ENCODE measurements at regions not wholly inside any gene's neighbourhood (a gene's known extent, or its start where the extent isn't known, plus 50 kb on each side); places are given as distances from the start of the nearest gene placed in this dataset.
"Not testable (repeated sequence)": the region's sequence is repeated elsewhere in the genome, so short reads cannot be mapped to it uniquely, and the experiment has no call there.

- DNase-seq (ENCODE audit: low read depth in 2 of 3, low spot score in 1 of 3), result no peak
Observed at GRCh38 chr7:93830141-93830925, 60.2 kb downstream of the TFPI2 start.

DNA sequence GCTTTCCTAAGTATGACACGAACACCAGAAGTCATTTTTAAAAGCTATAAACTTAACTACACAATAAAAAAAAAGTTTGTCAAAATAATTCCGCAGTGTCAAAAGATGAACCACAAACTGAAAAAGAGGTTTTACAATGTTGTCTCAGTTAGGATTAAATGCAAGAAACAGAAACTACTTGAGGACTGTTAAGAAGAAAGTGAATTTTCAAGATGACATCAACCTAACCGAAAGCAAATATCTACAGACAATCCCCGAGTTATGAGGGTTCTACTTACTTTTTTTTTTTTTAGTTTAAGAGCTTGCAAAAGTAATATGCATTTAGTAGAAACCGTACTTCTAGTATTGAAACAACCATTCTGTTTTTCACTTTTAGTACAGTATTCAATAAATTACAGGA is 62.3 kb downstream of the TFPI2 start:
- DNase-seq (ENCODE audit: low read depth in 2 of 3, low spot score in 1 of 3), result no peak

- no peak for DNase-seq (ENCODE audit: low read depth in 2 of 3, low spot score in 1 of 3)
Observed at GRCh38 chr7:93823621-93824020, 66.9 kb downstream of the TFPI2 start.

GRCh38 chr7:93821463-93821862 is 69.1 kb downstream of the TFPI2 start:
- no peak for DNase-seq (ENCODE audit: low read depth in 2 of 3, low spot score in 1 of 3)

DNA sequence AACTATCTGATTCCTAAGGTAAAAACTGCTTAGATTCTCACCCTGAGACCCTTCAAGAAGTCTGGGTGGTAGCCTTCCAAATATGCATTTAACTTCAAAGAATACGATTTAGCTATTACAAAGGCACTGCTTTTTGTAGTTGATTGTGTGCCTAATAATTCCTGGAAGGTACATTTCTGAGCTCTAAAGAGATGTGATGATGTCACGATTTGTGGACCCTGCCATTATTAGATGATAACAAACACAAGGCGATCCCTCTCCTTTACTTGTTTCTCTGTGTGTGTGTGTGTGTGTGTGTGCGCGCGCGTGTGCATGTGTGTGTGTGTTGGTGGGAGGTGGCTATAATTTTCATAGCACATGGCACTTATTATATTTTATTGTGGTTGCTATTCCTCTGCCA is 70.9 kb downstream of the TFPI2 start:
- no peak for DNase-seq (ENCODE audit: low read depth in 2 of 3, low spot score in 1 of 3)

DNA sequence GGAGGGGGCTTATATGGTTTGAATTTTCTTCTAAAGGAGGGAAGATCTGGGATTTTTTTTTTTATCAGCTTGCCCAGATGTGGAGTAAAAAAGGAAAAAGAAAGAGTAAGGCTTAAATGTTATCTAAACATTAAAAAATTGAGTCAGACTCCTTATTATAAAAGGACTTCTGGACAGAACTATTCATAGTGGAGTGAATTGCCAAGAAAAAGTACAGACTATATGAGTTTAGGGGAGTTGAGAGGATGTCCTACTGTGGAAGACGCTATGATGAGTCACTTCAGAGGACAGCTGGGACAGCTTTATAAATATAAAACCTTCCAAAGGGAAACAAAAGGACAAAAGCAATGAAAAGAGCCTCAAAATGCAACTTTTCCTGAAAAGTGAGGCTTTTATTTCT is 73.0 kb downstream of the TFPI2 start:
- DNase-seq (ENCODE audit: low read depth in 2 of 3, low spot score in 1 of 3), result no peak

GRCh38 chr7:93817004-93817403 is 73.5 kb downstream of the TFPI2 start:
- no peak for DNase-seq (ENCODE audit: low read depth in 2 of 3, low spot score in 1 of 3)

- no peak for DNase-seq (ENCODE audit: low read depth in 2 of 3, low spot score in 1 of 3)
Observed at GRCh38 chr7:93813514-93813913, 77.0 kb downstream of the TFPI2 start.

DNA sequence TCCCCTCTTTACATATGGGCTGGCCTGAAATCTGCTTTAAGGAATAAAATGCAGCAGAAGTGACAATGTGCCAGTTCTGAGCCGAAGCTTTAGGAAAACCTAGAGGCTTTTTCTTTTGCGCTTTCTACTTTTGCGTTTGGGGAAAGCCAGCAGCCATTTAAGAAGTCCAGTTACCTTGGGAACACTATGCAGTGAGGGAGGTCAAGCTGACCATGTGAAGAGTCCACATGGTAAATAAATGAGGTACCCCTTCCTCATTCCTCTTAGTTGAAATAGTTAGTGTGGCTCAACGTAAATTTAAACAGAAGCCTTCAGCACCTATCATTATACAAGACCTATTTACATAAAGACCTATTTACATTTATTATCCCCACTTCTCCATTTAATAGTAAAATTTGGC is 78.5 kb downstream of the TFPI2 start:
- DNase-seq (ENCODE audit: low read depth in 2 of 3, low spot score in 1 of 3), result no peak

- no peak for DNase-seq (ENCODE audit: low read depth in 2 of 3, low spot score in 1 of 3)
Observed at GRCh38 chr7:93811198-93811597, 79.4 kb downstream of the TFPI2 start.

DNA sequence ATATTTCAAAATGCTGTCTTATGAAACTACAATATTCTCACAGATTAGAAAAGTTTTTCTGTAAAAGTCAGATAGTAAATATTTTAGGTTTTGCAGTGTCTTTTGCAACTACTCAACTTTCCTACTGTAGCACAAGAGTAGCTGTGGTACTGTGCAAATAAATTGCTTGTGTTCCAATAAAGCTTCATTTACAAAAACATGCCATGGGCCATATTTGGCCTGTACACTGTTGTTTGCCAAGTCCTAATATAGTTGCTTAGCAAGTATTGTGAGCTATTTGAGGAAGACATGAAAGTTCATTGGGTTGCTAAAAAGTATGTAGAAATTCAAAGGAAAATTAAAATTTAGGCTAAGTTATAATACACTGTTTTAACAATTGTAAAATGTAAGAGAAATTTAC is 80.0 kb downstream of the TFPI2 start:
- DNase-seq (ENCODE audit: low read depth in 2 of 3, low spot score in 1 of 3), result no peak

DNA sequence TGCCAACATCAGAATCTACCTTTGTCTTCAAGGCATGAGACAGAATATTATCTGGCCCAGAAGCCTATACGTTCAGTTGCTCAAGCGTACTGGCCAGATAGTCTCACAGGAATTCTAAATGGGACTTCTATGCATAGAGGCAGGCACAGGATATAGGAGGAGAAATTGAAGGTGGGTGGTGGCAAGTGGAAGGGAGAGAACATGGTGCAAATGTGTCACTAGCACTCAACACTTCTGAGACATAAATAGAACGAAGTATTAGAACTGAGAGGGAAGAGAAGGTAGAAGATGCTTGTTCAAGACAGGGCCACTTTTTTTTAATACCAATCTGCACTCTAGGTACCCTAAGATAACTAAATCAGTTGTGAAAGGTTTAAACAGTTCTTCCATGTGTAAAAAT is 85.8 kb downstream of the TFPI2 start:
- no peak for DNase-seq (ENCODE audit: low read depth in 2 of 3, low spot score in 1 of 3)

GRCh38 chr7:93799750-93800357 is 90.7 kb downstream of the TFPI2 start:
- no peak for DNase-seq (ENCODE audit: low read depth in 2 of 3, low spot score in 1 of 3)

GRCh38 chr7:93793084-93793697 is 97.4 kb downstream of the TFPI2 start:
- DNase-seq (ENCODE audit: low read depth in 2 of 3, low spot score in 1 of 3), result not testable (repeated sequence)

DNA sequence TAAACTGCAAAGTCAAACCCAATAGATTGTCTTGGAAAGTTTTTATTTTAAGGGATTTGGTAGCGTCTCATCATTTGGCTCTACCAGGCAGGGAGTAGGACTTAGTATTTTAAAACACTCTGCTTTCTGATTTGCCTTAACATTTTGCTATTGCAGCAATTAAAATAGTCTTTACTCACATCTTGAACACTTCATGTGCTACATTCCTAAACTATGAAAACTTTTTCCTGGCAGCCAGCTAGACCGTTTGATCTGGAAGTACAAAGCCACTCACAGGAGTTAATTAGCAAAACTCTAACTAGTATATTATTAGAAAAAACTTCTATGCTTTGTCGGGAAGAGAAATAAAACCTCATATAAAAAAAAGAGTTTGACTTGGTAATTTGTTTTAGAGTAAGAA is 111.4 kb downstream of the TFPI2 start:
- DNase-seq (ENCODE audit: low read depth in 2 of 3, low spot score in 1 of 3), result no peak

GRCh38 chr7:93778384-93778783 is 112.2 kb downstream of the TFPI2 start:
- no peak for DNase-seq (ENCODE audit: low read depth in 2 of 3, low spot score in 1 of 3)

DNA sequence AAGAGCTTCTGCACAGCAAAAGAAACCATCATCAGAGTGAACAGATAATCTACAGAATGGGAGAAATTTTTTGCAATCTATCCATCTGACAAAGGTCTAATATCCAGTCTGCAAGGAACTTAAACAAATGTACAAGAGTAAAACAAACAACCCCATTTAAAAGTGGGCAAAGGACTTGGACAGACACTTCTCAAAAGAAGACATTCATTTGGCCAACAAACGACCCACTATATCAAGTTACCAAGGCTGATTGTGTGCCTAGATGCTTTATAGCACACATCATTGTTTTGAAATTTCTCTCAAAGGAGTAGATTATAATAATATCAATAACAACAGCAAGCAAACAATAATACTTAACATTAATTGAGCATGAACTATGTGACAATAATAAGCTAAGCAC is 117.1 kb downstream of the TFPI2 start:
- DNase-seq (ENCODE audit: low read depth in 2 of 3, low spot score in 1 of 3), result no peak

DNA sequence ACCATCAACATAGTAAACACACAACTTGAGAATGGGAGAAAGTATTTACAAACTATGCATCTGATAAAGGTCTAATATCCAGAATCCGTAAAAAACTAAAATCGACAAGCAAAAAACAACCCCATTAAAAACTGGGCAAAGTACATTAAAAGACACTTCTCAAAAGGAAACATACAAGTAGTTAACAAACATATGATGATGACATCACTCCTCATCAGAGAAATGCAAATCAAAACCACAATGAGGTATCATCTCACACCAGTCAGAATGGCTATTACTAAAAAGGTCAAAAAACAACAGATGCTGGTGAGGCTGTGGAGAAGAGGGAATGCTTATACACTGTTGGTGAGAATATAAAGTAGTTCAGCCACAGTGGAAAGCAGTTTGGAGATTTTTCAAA is 125.1 kb downstream of the TFPI2 start:
- DNase-seq (ENCODE audit: low read depth in 2 of 3, low spot score in 1 of 3), result no peak

GRCh38 chr7:93758631-93759030 is 131.9 kb downstream of the TFPI2 start:
- no peak for DNase-seq (ENCODE audit: low read depth in 2 of 3, low spot score in 1 of 3)

DNA sequence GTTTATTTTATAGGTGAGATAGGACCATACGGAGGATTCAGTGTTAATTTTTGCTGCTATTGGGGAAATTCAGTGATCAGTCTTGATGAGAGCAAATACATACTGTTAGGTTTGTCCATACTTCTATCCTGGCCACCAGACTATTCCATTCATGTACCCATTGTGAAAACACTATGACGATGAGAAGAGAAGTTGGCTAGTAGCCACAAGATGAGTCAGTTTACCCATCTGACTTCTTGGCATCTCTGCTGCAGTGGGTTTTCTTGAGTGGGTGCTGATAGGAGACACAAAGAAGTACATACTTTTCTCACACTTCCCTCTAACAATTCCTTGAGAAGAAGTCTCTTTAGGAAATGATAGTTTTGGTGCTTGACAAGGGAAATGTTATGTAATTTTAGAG is 133.1 kb downstream of the TFPI2 start:
- DNase-seq (ENCODE audit: low read depth in 2 of 3, low spot score in 1 of 3), result no peak

DNA sequence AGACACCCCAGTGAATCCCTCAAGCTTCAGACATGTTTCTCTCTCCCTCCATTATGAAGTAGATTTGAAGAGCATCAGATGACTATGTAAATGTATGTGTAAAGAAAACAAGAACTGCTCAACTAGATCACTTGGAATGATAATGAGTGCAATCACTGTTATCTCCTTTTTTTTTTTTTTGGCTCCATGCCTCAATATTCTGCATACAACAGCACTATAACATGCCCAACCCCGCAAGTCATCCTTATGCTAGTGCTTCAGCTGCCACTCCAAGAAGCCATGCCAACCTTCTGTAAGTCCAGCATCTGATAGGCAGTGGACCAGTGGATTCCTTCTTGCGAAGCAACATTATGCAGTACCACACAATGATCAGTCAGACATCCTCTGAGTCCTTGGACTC is 133.7 kb downstream of the TFPI2 start:
- DNase-seq (ENCODE audit: low read depth in 2 of 3, low spot score in 1 of 3), result no peak

DNA sequence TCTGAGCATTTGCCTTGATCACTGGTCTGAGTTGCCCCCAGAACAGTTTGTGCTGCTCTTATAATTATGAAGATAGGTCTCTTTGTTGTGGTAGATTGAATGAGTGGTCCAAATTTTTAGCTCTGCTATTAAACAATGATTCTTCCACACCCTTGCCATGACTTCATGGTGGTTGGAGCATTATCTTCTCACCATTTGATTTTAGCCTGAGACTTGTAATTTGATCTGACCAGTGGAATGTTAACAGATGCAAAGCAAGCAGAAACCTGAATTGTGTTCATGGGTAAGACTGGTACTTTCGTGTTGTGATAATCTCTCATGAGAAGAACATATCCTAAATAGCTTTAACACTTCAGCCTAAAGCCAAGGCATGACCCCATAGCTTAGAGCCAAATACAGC is 139.1 kb downstream of the TFPI2 start:
- no peak for DNase-seq (ENCODE audit: low read depth in 2 of 3, low spot score in 1 of 3)

- DNase-seq (ENCODE audit: low read depth in 2 of 3, low spot score in 1 of 3), result no peak
Observed at GRCh38 chr7:93750986-93751385, 139.6 kb downstream of the TFPI2 start.
